Naive thymus-derived CD8-positive, alpha-beta T cell (primary cell): ENCODE measurements at regions not wholly inside any gene's neighbourhood (a gene's known extent, or its start where the extent isn't known, plus 50 kb on each side); places are given as distances from the start of the nearest gene placed in this dataset.

Experiments
- ATAC-seq, 2 donors: fragments of 150-1000 bp; cut with Tn5 transposase in 1 of 2; sonication (Bioruptor Pico), chemical (Tn5 transposase) in 1 of 2; 1 replicate in 1 of 2; 2 replicates in 1 of 2; pipeline ENCODE4 v1.10.0; 2021; ENCODE audit warnings: mild to moderate bottlenecking in 2 of 2, moderate library complexity in 2 of 2
- POLR2A ChIA-PET: fragments of 350-600 bp; sonication (Branson Sonifier 250); formaldehyde crosslinking; loops from one replicate; lab custom pipeline; 2021; ENCODE audit warnings: antibody characterized with exemption; lab: Charles Lee
- DNase-seq, 10 donors: peaks; one replicate each; pipeline versions ENCODE4 v3.0.0 to v3.0.0-alpha.2; 2020 to 2022
- H3K27ac Mint-ChIP-seq, 10 donors: one replicate each; pipeline ENCODE4 v1.8.0; 2020 to 2022; ENCODE audit warnings: mild to moderate bottlenecking in 10 of 10, mixed read lengths in 10 of 10, moderate library complexity in 4 of 10, inconsistent platforms in 1 of 10
- H3K27me3 Mint-ChIP-seq, 5 donors: one replicate each; pipeline ENCODE4 v1.8.0; 2021 to 2022; ENCODE audit warnings: mixed read lengths in 5 of 5
- H3K36me3 Mint-ChIP-seq, 3 donors: one replicate each; pipeline ENCODE4 v1.8.0; 2020 to 2022; ENCODE audit warnings: mixed read lengths in 3 of 3, mild to moderate bottlenecking in 2 of 3, inconsistent platforms in 1 of 3
- H3K4me1 Mint-ChIP-seq, 4 donors: one replicate each; pipeline ENCODE4 v1.8.0; 2021 to 2022; ENCODE audit warnings: mixed read lengths in 4 of 4
- H3K4me3 Mint-ChIP-seq, 10 donors: one replicate each; pipeline ENCODE4 v1.8.0; 2020 to 2022; ENCODE audit warnings: mild to moderate bottlenecking in 10 of 10, mixed read lengths in 10 of 10, moderate library complexity in 6 of 10, inconsistent platforms in 1 of 10
- H3K9me3 Mint-ChIP-seq, 9 donors: one replicate each; pipeline ENCODE4 v1.8.0; 2020 to 2022; ENCODE audit warnings: mixed read lengths in 9 of 9, mild to moderate bottlenecking in 3 of 9, inconsistent platforms in 1 of 9, moderate library complexity in 1 of 9

GRCh38 chrX:10754445-10754844 is 134.1 kb upstream of the MID1 start:
- Mint-ChIP-seq H3K27me3 (no peaks in the 10 kb centered on the region), H3K36me3 (peaks cover 0 to 15% (median 0%) of the 10 kb centered on the region in 3 donors), H3K4me1 (no peaks in the 10 kb centered on the region), H3K27ac (no peak overlapping the region), H3K4me3 (no peak overlapping the region), H3K9me3 (peaks cover 0 to 13% (median 0%) of the 10 kb centered on the region in 9 donors)
- no peak for DNase-seq
- POLR2A ChIA-PET: no interaction called here
- no peak for ATAC-seq

GRCh38 chrX:10755439-10756334 is 135.3 kb upstream of the MID1 start:
- Mint-ChIP-seq H3K27me3 (no peaks in the 10 kb centered on the region), H3K9me3 (peaks cover 0 to 15% (median 0%) of the 10 kb centered on the region in 9 donors), H3K4me1 (no peaks in the 10 kb centered on the region), H3K36me3 (peaks cover 0 to 6% (median 0%) of the 10 kb centered on the region in 3 donors), H3K27ac (no peak overlapping the region), H3K4me3 (no peak overlapping the region)
- ATAC-seq (no peak), DNase-seq (no peak)
- POLR2A ChIA-PET: no interaction called here

- ATAC-seq: no peak
- POLR2A ChIA-PET: no interaction called here
- H3K27me3 Mint-ChIP-seq: no peaks in the 10 kb centered on the region
Observed at GRCh38 chrX:10756441-10756840, 136.1 kb upstream of the MID1 start.

GRCh38 chrX:10759141-10759799 is 138.9 kb upstream of the MID1 start:
- Mint-ChIP-seq H3K27ac (no peak overlapping the region), H3K9me3 (peaks cover 0 to 11% (median 0%) of the 10 kb centered on the region in 9 donors), H3K36me3 (peaks cover 0 to 5% (median 0%) of the 10 kb centered on the region in 3 donors), H3K4me1 (no peaks in the 10 kb centered on the region), H3K27me3 (no peaks in the 10 kb centered on the region), H3K4me3 (no peak overlapping the region)
- POLR2A ChIA-PET: no interaction called here
- DNase-seq: no peak
- no peak for ATAC-seq

More at GRCh38 chrX:10756441-10756840, 136.1 kb upstream of the MID1 start:
- Mint-ChIP-seq H3K36me3 (peaks cover 0 to 4% (median 0%) of the 10 kb centered on the region in 3 donors), H3K27ac (no peak overlapping the region), H3K4me3 (no peak overlapping the region), H3K4me1 (no peaks in the 10 kb centered on the region), H3K9me3 (peaks cover 0 to 12% (median 0%) of the 10 kb centered on the region in 9 donors)
- no peak for DNase-seq

GRCh38 chrX:10761447-10761846 is 141.1 kb upstream of the MID1 start:
- Mint-ChIP-seq H3K36me3 (peaks cover 0 to 5% (median 0%) of the 10 kb centered on the region in 3 donors), H3K4me3 (no peak overlapping the region), H3K27me3 (peaks cover 0 to 9% (median 0%) of the 10 kb centered on the region in 5 donors), H3K9me3 (peaks cover 0 to 11% (median 0%) of the 10 kb centered on the region in 9 donors), H3K4me1 (no peaks in the 10 kb centered on the region), H3K27ac (no peak overlapping the region)
- POLR2A ChIA-PET: no interaction called here
- no peak for DNase-seq
- no peak for ATAC-seq

- no peak overlapping the region for H3K4me3 Mint-ChIP-seq
- POLR2A ChIA-PET: no interaction called here
- H3K9me3 Mint-ChIP-seq: no peaks in the 10 kb centered on the region
- no peak overlapping the region for H3K27ac Mint-ChIP-seq
- H3K4me1 Mint-ChIP-seq: no peaks in the 10 kb centered on the region
- peaks cover 0 to 9% (median 0%) of the 10 kb centered on the region in 5 donors for H3K27me3 Mint-ChIP-seq
- ATAC-seq: no peak
- DNase-seq: no peak
- H3K36me3 Mint-ChIP-seq: no peaks in the 10 kb centered on the region
Observed at GRCh38 chrX:10769195-10769594, 148.8 kb upstream of the MID1 start.

GRCh38 chrX:10769696-10770619 is 149.6 kb upstream of the MID1 start:
- no peak for ATAC-seq
- no peaks in the 10 kb centered on the region for H3K4me1 Mint-ChIP-seq
- H3K36me3 Mint-ChIP-seq: no peaks in the 10 kb centered on the region
- DNase-seq: no peak
- H3K27me3 Mint-ChIP-seq: peaks cover 0 to 9% (median 0%) of the 10 kb centered on the region in 5 donors
- POLR2A ChIA-PET: no interaction called here
- no peak overlapping the region for H3K4me3 Mint-ChIP-seq
- no peaks in the 10 kb centered on the region for H3K9me3 Mint-ChIP-seq
- no peak overlapping the region for H3K27ac Mint-ChIP-seq

GRCh38 chrX:10773318-10773717 is 152.9 kb upstream of the MID1 start:
- Mint-ChIP-seq H3K4me1 (no peaks in the 10 kb centered on the region), H3K36me3 (peaks cover 0 to 2% (median 0%) of the 10 kb centered on the region in 3 donors), H3K27ac (no peak overlapping the region), H3K4me3 (no peak overlapping the region), H3K27me3 (no peaks in the 10 kb centered on the region), H3K9me3 (peaks cover 0 to 6% (median 0%) of the 10 kb centered on the region in 9 donors)
- no peak for DNase-seq
- POLR2A ChIA-PET: no interaction called here
- ATAC-seq: no peak

GRCh38 chrX:10781847-10782530 is 161.6 kb upstream of the MID1 start:
- POLR2A ChIA-PET: no interaction called here
- H3K9me3 Mint-ChIP-seq: peaks cover 0 to 18% (median 0%) of the 10 kb centered on the region in 9 donors
- no peak overlapping the region for H3K4me3 Mint-ChIP-seq
- no peak for ATAC-seq
- H3K36me3 Mint-ChIP-seq: peaks cover 0 to 8% (median 0%) of the 10 kb centered on the region in 3 donors
- H3K27ac Mint-ChIP-seq: no peak overlapping the region
- no peak for DNase-seq
- H3K27me3 Mint-ChIP-seq: no peaks in the 10 kb centered on the region
- no peaks in the 10 kb centered on the region for H3K4me1 Mint-ChIP-seq

GRCh38 chrX:10783451-10783995 is 163.1 kb upstream of the MID1 start:
- no peaks in the 10 kb centered on the region for H3K4me1 Mint-ChIP-seq
- H3K36me3 Mint-ChIP-seq: peaks cover 0 to 4% (median 0%) of the 10 kb centered on the region in 3 donors
- H3K27ac Mint-ChIP-seq: no peak overlapping the region
- POLR2A ChIA-PET: no interaction called here
- no peak overlapping the region for H3K4me3 Mint-ChIP-seq
- DNase-seq: no peak
- peaks cover 0 to 21% (median 3%) of the 10 kb centered on the region in 9 donors for H3K9me3 Mint-ChIP-seq
- no peaks in the 10 kb centered on the region for H3K27me3 Mint-ChIP-seq
- ATAC-seq: no peak

- Mint-ChIP-seq H3K9me3 (peaks cover 0 to 30% (median 4%) of the 10 kb centered on the region in 9 donors), H3K27ac (no peak overlapping the region), H3K27me3 (peaks cover 0 to 3% (median 0%) of the 10 kb centered on the region in 5 donors), H3K4me3 (no peak overlapping the region), H3K4me1 (no peaks in the 10 kb centered on the region), H3K36me3 (no peaks in the 10 kb centered on the region)
- POLR2A ChIA-PET: no interaction called here
- ATAC-seq: no peak
- DNase-seq: no peak
Observed at GRCh38 chrX:10787264-10787663, 166.9 kb upstream of the MID1 start.

GRCh38 chrX:10794203-10794630 is 173.8 kb upstream of the MID1 start:
- Mint-ChIP-seq H3K4me1 (no peaks in the 10 kb centered on the region), H3K27me3 (peaks cover 0 to 3% (median 0%) of the 10 kb centered on the region in 5 donors), H3K4me3 (no peak overlapping the region), H3K36me3 (no peaks in the 10 kb centered on the region), H3K27ac (no peak overlapping the region), H3K9me3 (peaks cover 0 to 15% (median under 1%) of the 10 kb centered on the region in 9 donors)
- ATAC-seq: no peak
- POLR2A ChIA-PET: no interaction called here
- no peak for DNase-seq
